GM12864 (cell line): ENCODE measurements at regions not wholly inside any gene's neighbourhood (a gene's known extent, or its start where the extent isn't known, plus 50 kb on each side); places are given as distances from the start of the nearest gene placed in this dataset.

Source experiments
- DNase-seq: peaks from one replicate; pipeline ENCODE4 v3.0.0-alpha.2; 2011; ENCODE audit warnings: low read depth
- H3K4me3 ChIP-seq: 2 replicates; pipeline ENCODE4 v1.5.1; 2011; ENCODE audit warnings: mild to moderate bottlenecking, low read depth, low read length, control low read depth
- CTCF ChIP-seq: IDR thresholded peaks from 2 replicates; pipeline ENCODE4 v1.5.1; 2011; ENCODE audit warnings: low read depth, mild to moderate bottlenecking, moderate library complexity, low read length, control low read depth, inconsistent platforms; ENCODE audit errors: missing control alignments

- no peak overlapping the region for H3K4me3 ChIP-seq
- no peak for DNase-seq
- TF ChIP-seq CTCF, result no peak
Measured at GRCh38 chr3:102290241-102290640, 144.6 kb upstream of the ZPLD1 start.

GRCh38 chr3:102295756-102296155 lies 139.1 kb upstream of the ZPLD1 start:
- no peak for DNase-seq
- no peak overlapping the region for H3K4me3 ChIP-seq
- TF ChIP-seq CTCF, result no peak

GRCh38 chr3:102297072-102297658 lies 137.7 kb upstream of the ZPLD1 start:
- no peak for DNase-seq
- no peak overlapping the region for H3K4me3 ChIP-seq
- TF ChIP-seq CTCF, result no peak

GRCh38 chr3:102299125-102299877 lies 135.5 kb upstream of the ZPLD1 start:
- TF ChIP-seq CTCF, result no peak
- no peak for DNase-seq
- H3K4me3 ChIP-seq, result no peak overlapping the region

- no peak for DNase-seq
- no peak for TF ChIP-seq CTCF
- H3K4me3 ChIP-seq, result no peak overlapping the region
Measured at GRCh38 chr3:102301155-102301880, 133.5 kb upstream of the ZPLD1 start.

GRCh38 chr3:102302020-102302419 lies 132.8 kb upstream of the ZPLD1 start:
- no peak for TF ChIP-seq CTCF
- H3K4me3 ChIP-seq, result no peak overlapping the region
- DNase-seq, result no peak
